H1 (cell line): ENCODE measurements at regions not wholly inside any gene's neighbourhood (a gene's known extent, or its start where the extent isn't known, plus 50 kb on each side); places are given as distances from the start of the nearest gene placed in this dataset.

ENCODE experiments used
- CTCF ChIA-PET: fragments of 300-600 bp; sonication (Branson Sonifier 250); formaldehyde crosslinking; loops from one replicate; lab custom pipeline; 2021; ENCODE audit not compliant: partially characterized antibody; lab: Charles Lee
- POLR2A ChIA-PET: fragments of 300-600 bp; sonication (Branson Sonifier 250); formaldehyde crosslinking; loops from one replicate; lab custom pipeline; 2021; ENCODE audit warnings: inconsistent platforms; ENCODE audit not compliant: partially characterized antibody; lab: Charles Lee
- DNase-seq, 2 experiments: peaks; one replicate each; pipeline versions ENCODE4 v3.0.0 to v3.0.0-alpha.2; 2010 to 2022; ENCODE audit warnings: low spot score in 2 of 2, low read depth in 1 of 2, mixed read lengths in 1 of 2
- FAIRE-seq: peaks from 2 replicates; lab custom pipeline; 2011; peaks lifted over from hg19 to GRCh38; lab: Jason Lieb, UNC
- H2AFZ ChIP-seq: 2 replicates; pipeline ENCODE4 v1.8.1; 2012; ENCODE audit warnings: low read length, inconsistent platforms
- H2AK5ac ChIP-seq: 2 replicates; pipeline ENCODE4 v1.6.1; 2013; ENCODE audit warnings: low read depth, low read length
- H2BK120ac ChIP-seq: replicated peaks from 2 replicates; pipeline ENCODE3; 2013; ENCODE audit warnings: low read depth, low read length, inconsistent platforms
- H2BK12ac ChIP-seq: 2 replicates; pipeline ENCODE4 v1.6.1; 2013; ENCODE audit warnings: low read depth, low read length
- H2BK15ac ChIP-seq: 2 replicates; pipeline ENCODE4 v1.6.1; 2013; ENCODE audit warnings: low read length
- H2BK20ac ChIP-seq: 2 replicates; pipeline ENCODE4 v1.6.1; 2013; ENCODE audit warnings: low read length
- H2BK5ac ChIP-seq: 2 replicates; pipeline ENCODE4 v1.6.1; 2013; ENCODE audit warnings: low read depth, low read length
- H3K14ac ChIP-seq: 2 replicates; pipeline ENCODE4 v1.6.1; 2013; ENCODE audit warnings: inconsistent platforms; ENCODE audit not compliant: insufficient read length
- H3K18ac ChIP-seq: 2 replicates; pipeline ENCODE4 v1.6.1; 2013; ENCODE audit warnings: low read length; ENCODE audit errors: extremely low read depth
- H3K23ac ChIP-seq: 2 replicates; pipeline ENCODE4 v1.6.1; 2013; ENCODE audit warnings: inconsistent platforms; ENCODE audit not compliant: insufficient read length
- H3K23me2 ChIP-seq: 2 replicates; pipeline ENCODE4 v1.6.1; 2013; ENCODE audit warnings: low read depth, low read length
- H3K27ac ChIP-seq: 2 replicates; pipeline ENCODE4 v1.6.1; 2011; ENCODE audit warnings: low read depth, low read length, inconsistent platforms
- H3K27me3 ChIP-seq, 4 experiments: replicated peaks in 1 of 4; 1 replicate in 1 of 4; 2 replicates in 3 of 4; pipeline versions ENCODE4 v1.6.1 to v1.8.1; 2011 to 2013; ENCODE audit warnings: low read length in 3 of 4, mild to moderate bottlenecking in 3 of 4, inconsistent platforms in 2 of 4, mixed read lengths in 2 of 4, moderate library complexity in 1 of 4; ENCODE audit not compliant: control insufficient read depth in 3 of 4, insufficient read depth in 3 of 4; ENCODE audit errors: extremely low read depth in 1 of 4
- H3K36me3 ChIP-seq, 4 experiments: 2 replicates each; pipeline versions ENCODE4 v1.6.1 to v1.8.1; 2011 to 2013; ENCODE audit warnings: mild to moderate bottlenecking in 4 of 4, low read length in 3 of 4, moderate library complexity in 2 of 4, control low read depth in 1 of 4, inconsistent platforms in 1 of 4; ENCODE audit not compliant: insufficient read depth in 4 of 4, control insufficient read depth in 2 of 4
- H3K4ac ChIP-seq: replicated peaks from 2 replicates; pipeline ENCODE3; 2013; ENCODE audit warnings: low read length, low read depth, mixed read lengths, inconsistent platforms; ENCODE audit not compliant: insufficient read length
- H3K4me1 ChIP-seq, 4 experiments: replicated peaks in 1 of 4; 1 replicate in 1 of 4; 2 replicates in 3 of 4; pipeline versions ENCODE4 v1.6.1 to v1.8.1; 2011 to 2013; ENCODE audit warnings: low read length in 3 of 4, inconsistent platforms in 2 of 4, mixed read lengths in 1 of 4; ENCODE audit not compliant: insufficient read depth in 4 of 4, control insufficient read depth in 3 of 4
- H3K4me2 ChIP-seq, 2 experiments: 2 replicates each; pipeline versions ENCODE4 v1.6.1 to v1.8.1; 2011 to 2013; ENCODE audit warnings: low read depth in 2 of 2, low read length in 2 of 2, control low read depth in 1 of 2, inconsistent platforms in 1 of 2, mild to moderate bottlenecking in 1 of 2; ENCODE audit not compliant: insufficient read depth in 1 of 2
- H3K4me3 ChIP-seq, 4 experiments: fragments of 200-600, 300-600 bp in 1 of 4; sonication (generic), shearing (Covaris generic), sonication (Bioruptor Twin) in 1 of 4; 2 replicates each; pipeline versions ENCODE4 v1.5.1 to v1.8.1; 2011 to 2016; ENCODE audit warnings: low read length in 4 of 4, low read depth in 3 of 4, control low read depth in 2 of 4, inconsistent platforms in 2 of 4, mild to moderate bottlenecking in 2 of 4, mixed read lengths in 1 of 4, moderate library complexity in 1 of 4; ENCODE audit not compliant: insufficient read depth in 2 of 4; ENCODE audit errors: extremely low read depth in 1 of 4
- H3K56ac ChIP-seq: replicated peaks from 2 replicates; pipeline ENCODE3; 2013; ENCODE audit warnings: low read depth, mild to moderate bottlenecking, mixed read lengths, low read length, inconsistent platforms; ENCODE audit not compliant: insufficient read length
- H3K79me1 ChIP-seq: 2 replicates; pipeline ENCODE4 v1.6.1; 2013; ENCODE audit warnings: low read depth, low read length, control low read depth
- H3K79me2 ChIP-seq, 2 experiments: 2 replicates each; pipeline versions ENCODE4 v1.6.1 to v1.8.1; 2012 to 2013; ENCODE audit warnings: low read length in 2 of 2, mild to moderate bottlenecking in 2 of 2, inconsistent platforms in 1 of 2; ENCODE audit not compliant: insufficient read depth in 2 of 2, control insufficient read depth in 1 of 2
- H3K9ac ChIP-seq, 4 experiments: replicated peaks in 1 of 4; 1 replicate in 1 of 4; 2 replicates in 3 of 4; pipeline versions ENCODE4 v1.6.1 to v1.8.1; 2011 to 2013; ENCODE audit warnings: low read depth in 3 of 4, low read length in 3 of 4, control low read depth in 2 of 4, mild to moderate bottlenecking in 2 of 4, moderate library complexity in 2 of 4, inconsistent platforms in 1 of 4; ENCODE audit errors: extremely low read depth in 1 of 4
- H3K9me3 ChIP-seq, 2 experiments: 2 replicates each; pipeline versions ENCODE4 v1.6.1 to v1.8.1; 2012 to 2013; ENCODE audit warnings: mild to moderate bottlenecking in 2 of 2, moderate library complexity in 2 of 2, control low read depth in 1 of 2, inconsistent platforms in 1 of 2, low read depth in 1 of 2, low read length in 1 of 2, mixed read lengths in 1 of 2; ENCODE audit not compliant: insufficient read depth in 2 of 2
- H4K20me1 ChIP-seq, 2 experiments: replicated peaks in 1 of 2; 2 replicates each; pipeline versions ENCODE3 to v1.8.1; 2011 to 2013; ENCODE audit warnings: inconsistent platforms in 2 of 2, low read length in 2 of 2, mild to moderate bottlenecking in 1 of 2; ENCODE audit not compliant: insufficient read depth in 2 of 2, control insufficient read depth in 1 of 2
- H4K5ac ChIP-seq: 2 replicates; pipeline ENCODE4 v1.6.1; 2013; ENCODE audit warnings: low read length, low read depth, mixed read lengths, inconsistent platforms; ENCODE audit not compliant: insufficient read length
- H4K8ac ChIP-seq: 2 replicates; pipeline ENCODE4 v1.8.0; 2013; ENCODE audit warnings: mild to moderate bottlenecking, moderate library complexity, low read length, inconsistent platforms; ENCODE audit not compliant: insufficient read depth; ENCODE audit errors: extremely low read depth
- H4K91ac ChIP-seq: replicated peaks from 2 replicates; pipeline ENCODE3; 2013; ENCODE audit warnings: low read length, mixed read lengths, inconsistent platforms; ENCODE audit not compliant: insufficient read length
- ATF2 ChIP-seq: IDR thresholded peaks from 2 replicates; pipeline ENCODE4 v1.6.1; 2012; ENCODE audit warnings: low read length, inconsistent platforms
- BACH1 ChIP-seq: IDR thresholded peaks from 2 replicates; pipeline ENCODE4 v1.6.1; 2012; ENCODE audit warnings: low read length, improper control_type of control experiment
- CTBP2 ChIP-seq: IDR thresholded peaks from 2 replicates; pipeline ENCODE4 v1.7.0; 2011; ENCODE audit warnings: borderline replicate concordance, mild to moderate bottlenecking, moderate library complexity, mixed read lengths, low read length; ENCODE audit not compliant: insufficient read depth, insufficient read length
- GTF2F1 ChIP-seq: IDR thresholded peaks from 2 replicates; pipeline ENCODE4 v1.6.1; 2012; ENCODE audit warnings: low read depth, low read length, improper control_type of control experiment, borderline replicate concordance
- MAX ChIP-seq: IDR thresholded peaks from 2 replicates; pipeline ENCODE4 v1.6.1; 2012; ENCODE audit warnings: inconsistent platforms
- POLR2AphosphoS5 ChIP-seq: IDR thresholded peaks from 2 replicates; pipeline ENCODE4 v1.6.1; 2011; ENCODE audit warnings: low read depth, low read length
- POU5F1 ChIP-seq: IDR thresholded peaks from 2 replicates; pipeline ENCODE4 v1.6.1; 2011; ENCODE audit warnings: low read depth, mild to moderate bottlenecking, low read length, moderate library complexity
- RBBP5 ChIP-seq: IDR thresholded peaks from 2 replicates; pipeline ENCODE4 v1.7.1; 2012; ENCODE audit warnings: low read depth, mild to moderate bottlenecking, inconsistent platforms, low read length, moderate library complexity, borderline replicate concordance
- TAF7 ChIP-seq: optimal IDR thresholded peaks from 2 replicates; pipeline ENCODE3; 2011; ENCODE audit warnings: low read depth, mild to moderate bottlenecking, inconsistent platforms, low read length, moderate library complexity, borderline replicate concordance
- TBP ChIP-seq: IDR thresholded peaks from 2 replicates; pipeline ENCODE4 v1.6.1; 2011; ENCODE audit warnings: low read depth, low read length, improper control_type of control experiment
- USF2 ChIP-seq: IDR thresholded peaks from 2 replicates; pipeline ENCODE4 v1.6.1; 2011; ENCODE audit warnings: low read length, improper control_type of control experiment
- whole genome bisulfite sequencing, 2 experiments: shearing (Covaris generic) in 1 of 2; methylation state at CpG; one replicate each; pipeline versions ENCODE4 v1.1.6 to v1.1.7; 2013 to 2015; ENCODE audit warnings: low lambda C conversion rate in 2 of 2, mixed read lengths in 2 of 2, inconsistent platforms in 1 of 2, low coverage in 1 of 2, missing lambda C conversion rate in 1 of 2; ENCODE audit not compliant: insufficient replicate concordance in 2 of 2, insufficient coverage in 1 of 2, insufficient read length in 1 of 2; ENCODE audit errors: extremely low coverage in 1 of 2, missing lambda C conversion rate in 1 of 2; 5-methylcytosine and 5-hydroxymethylcytosine counted together

GRCh38 chr2:8629402-8629801 lies 52.5 kb upstream of the ID2 start:
- no peak for FAIRE-seq
- no peak overlapping the region for H3K9ac ChIP-seq
- no peak for TF ChIP-seq USF2
- TF ChIP-seq BACH1, result no peak
- TF ChIP-seq POLR2AphosphoS5, result no peak
- TF ChIP-seq POU5F1, result no peak
- no peak for TF ChIP-seq ATF2
- no peak for TF ChIP-seq TBP
- no peak for TF ChIP-seq GTF2F1
- no peak for TF ChIP-seq RBBP5
- TF ChIP-seq MAX, result no peak
- TF ChIP-seq CTBP2, result no peak
- no peak for TF ChIP-seq TAF7

More at GRCh38 chr2:8629402-8629801, 52.5 kb upstream of the ID2 start:
- Histone ChIP-seq H4K20me1 (peaks cover 0 to 3% of the 10 kb centered on the region in 2 experiments), H2BK120ac (no peak overlapping the region), H2BK15ac (no peak overlapping the region), H3K36me3 (no peaks in the 10 kb centered on the region), H2BK5ac (no peak overlapping the region), H3K79me2 (no peaks in the 10 kb centered on the region), H4K8ac (no peak overlapping the region; the same call in 1 of the 2 replicates), H3K4me1 (peaks cover 0 to 4% (median 3%) of the 10 kb centered on the region in 4 experiments; a peak in 2 of 7 replicates), H2AK5ac (no peak overlapping the region), H3K56ac (no peak overlapping the region), H3K14ac (no peak overlapping the region), H2BK20ac (no peak overlapping the region), H4K5ac (no peak overlapping the region), H2BK12ac (no peak overlapping the region), H3K27ac (no peak overlapping the region), H3K9me3 (no peaks in the 10 kb centered on the region), H3K27me3 (no peaks in the 10 kb centered on the region; a peak in 1 of 7 replicates), H4K91ac (peak overlapping the region; percentile 47), H3K4ac (no peak overlapping the region), H3K4me2 (no peak overlapping the region), H3K18ac (no peak overlapping the region), H2AFZ (no peak overlapping the region), H3K23me2 (peaks cover 3% of the 10 kb centered on the region; the same call in 1 of the 2 replicates), H3K23ac (no peak overlapping the region), H3K4me3 (no peak overlapping the region), H3K79me1 (no peaks in the 10 kb centered on the region)
- no peak for DNase-seq
- ChIA-PET POLR2A (no interaction called here), CTCF (interaction anchor here (0.6 to 1.4 kb wide), 3 partner anchors 8 to 696 kb away, joined by 3 to 6 read pairs (median 3); no protein-coding TSS in a partner anchor)
- WGBS, 2 experiments, result 90% methylated on average over 4 of the region's 4 CpGs; no CpG with 5 or more reads in 1 of the 2 experiments
